Body of pancreas (tissue), 4 donors: ENCODE measurements at regions not wholly inside any gene's neighbourhood (a gene's known extent, or its start where the extent isn't known, plus 50 kb on each side); places are given as distances from the start of the nearest gene placed in this dataset.

ENCODE experiments used
- POLR2A ChIP-seq, 3 donors: fragments of 450-650 bp; IDR thresholded peaks; one replicate each; pipeline ENCODE4 v1.6.1; 2016; ENCODE audit warnings: antibody characterized with exemption in 3 of 3, mild to moderate bottlenecking in 2 of 3
- TF ChIP-seq, protein P1 (sequence below), 7 experiments: fragments of 450-650 bp in 4 of 7; fragments of 200-600 bp in 3 of 7; sonication (generic) in 3 of 7; IDR thresholded peaks; one replicate each; pipeline ENCODE4 v1.5.1; 2016 to 2019; ENCODE audit warnings: antibody characterized with exemption in 7 of 7

DNA sequence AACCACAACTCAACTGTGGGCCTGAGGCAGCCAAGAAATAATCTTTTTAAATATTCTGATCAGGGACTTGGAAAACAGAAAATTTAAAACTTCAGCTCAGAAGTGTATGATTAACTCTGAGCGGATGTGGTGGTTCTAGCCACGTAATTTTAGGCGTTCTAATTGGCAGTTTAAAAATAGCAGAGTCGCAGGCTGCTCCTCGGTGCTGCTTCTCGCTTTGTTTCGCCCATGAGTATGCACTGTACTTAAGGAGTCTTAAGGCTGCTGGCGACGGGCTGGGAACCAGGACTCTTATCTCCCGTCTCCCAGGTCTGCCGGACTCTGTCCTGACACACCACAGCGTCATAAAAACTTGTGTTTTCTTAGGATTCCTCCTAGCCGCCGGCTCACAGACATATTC lies 113.4 kb upstream of the PELI2 start:
- TF ChIP-seq, protein P1, sequence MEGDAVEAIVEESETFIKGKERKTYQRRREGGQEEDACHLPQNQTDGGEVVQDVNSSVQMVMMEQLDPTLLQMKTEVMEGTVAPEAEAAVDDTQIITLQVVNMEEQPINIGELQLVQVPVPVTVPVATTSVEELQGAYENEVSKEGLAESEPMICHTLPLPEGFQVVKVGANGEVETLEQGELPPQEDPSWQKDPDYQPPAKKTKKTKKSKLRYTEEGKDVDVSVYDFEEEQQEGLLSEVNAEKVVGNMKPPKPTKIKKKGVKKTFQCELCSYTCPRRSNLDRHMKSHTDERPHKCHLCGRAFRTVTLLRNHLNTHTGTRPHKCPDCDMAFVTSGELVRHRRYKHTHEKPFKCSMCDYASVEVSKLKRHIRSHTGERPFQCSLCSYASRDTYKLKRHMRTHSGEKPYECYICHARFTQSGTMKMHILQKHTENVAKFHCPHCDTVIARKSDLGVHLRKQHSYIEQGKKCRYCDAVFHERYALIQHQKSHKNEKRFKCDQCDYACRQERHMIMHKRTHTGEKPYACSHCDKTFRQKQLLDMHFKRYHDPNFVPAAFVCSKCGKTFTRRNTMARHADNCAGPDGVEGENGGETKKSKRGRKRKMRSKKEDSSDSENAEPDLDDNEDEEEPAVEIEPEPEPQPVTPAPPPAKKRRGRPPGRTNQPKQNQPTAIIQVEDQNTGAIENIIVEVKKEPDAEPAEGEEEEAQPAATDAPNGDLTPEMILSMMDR (IDR thresholded peaks at IDR 0.05), result no peak
- no peak for TF ChIP-seq POLR2A (IDR thresholded peaks at IDR 0.05)
